HEK293 (cell line): ENCODE measurements at regions not wholly inside any gene's neighbourhood (a gene's known extent, or its start where the extent isn't known, plus 50 kb on each side); places are given as distances from the start of the nearest gene placed in this dataset.

ENCODE experiments used
- CTCF ChIA-PET: fragments of 350-600 bp; formaldehyde crosslinking; extraction: SDS; loops from one replicate; lab custom pipeline; 2021; ENCODE audit warnings: antibody characterized with exemption; lab: Yijun Ruan, JAX
- POLR2A ChIA-PET: fragments of 300-600 bp; formaldehyde crosslinking; extraction: SDS; loops from one replicate; lab custom pipeline; 2020; ENCODE audit warnings: antibody characterized with exemption, inconsistent platforms; lab: Yijun Ruan, JAX
- H3K27ac ChIP-seq: fragments of 200-500 bp; sonication (Bioruptor generic); 2 replicates; pipeline ENCODE4 v1.5.1; 2014; ENCODE audit warnings: low read depth, low read length, control low read depth, inconsistent platforms; ENCODE audit errors: extremely low read depth
- H3K36me3 ChIP-seq, 2 experiments: fragments of 200-500 bp in 1 of 2; sonication (Bioruptor generic) in 1 of 2; 1 replicate in 1 of 2; 2 replicates in 1 of 2; pipeline ENCODE4 v1.5.1; 2014 to 2017; ENCODE audit warnings: inconsistent platforms in 2 of 2, low read length in 2 of 2; ENCODE audit not compliant: control insufficient read depth in 2 of 2, insufficient read depth in 1 of 2
- H3K4me1 ChIP-seq: fragments of 200-500 bp; sonication (Bioruptor generic); 2 replicates; pipeline ENCODE4 v1.5.1; 2014; ENCODE audit warnings: mild to moderate bottlenecking, low read length, inconsistent platforms; ENCODE audit not compliant: control insufficient read depth, insufficient read depth
- H3K4me3 ChIP-seq: 2 replicates; pipeline ENCODE4 v1.5.1; 2011; ENCODE audit warnings: low read depth, mild to moderate bottlenecking, control low read depth, low read length, moderate library complexity
- H3K9me3 ChIP-seq: fragments of 200-500 bp; sonication (Bioruptor generic); 2 replicates; pipeline ENCODE4 v1.5.1; 2014; ENCODE audit warnings: low read depth, low read length, inconsistent platforms; ENCODE audit not compliant: control insufficient read depth, insufficient read depth
- BCL6B ChIP-seq: fragments of 450-650 bp; formaldehyde crosslinking; IDR thresholded peaks from 2 replicates; pipeline ENCODE4 v1.5.1; 2017; ENCODE audit warnings: missing biosample characterization, missing genetic modification characterization
- ELK4 ChIP-seq: IDR thresholded peaks from 2 replicates; pipeline ENCODE4 v1.6.1; 2011; ENCODE audit warnings: mild to moderate bottlenecking, low read depth, low read length, borderline replicate concordance
- GFI1B ChIP-seq: fragments of 450-650 bp; formaldehyde crosslinking; IDR thresholded peaks from 2 replicates; pipeline ENCODE4 v1.5.1; 2016; ENCODE audit warnings: missing biosample characterization, missing genetic modification characterization
- GLI4 ChIP-seq: fragments of 450-650 bp; formaldehyde crosslinking; IDR thresholded peaks from 2 replicates; pipeline ENCODE4 v1.5.1; 2016; ENCODE audit warnings: missing biosample characterization, missing genetic modification characterization
- MEIS1 ChIP-seq: sonication (generic); formaldehyde crosslinking; IDR thresholded peaks from 2 replicates; pipeline ENCODE4 v1.8.1; 2022; ENCODE audit warnings: missing genetic modification reagents, mild to moderate bottlenecking, borderline replicate concordance
- OVOL3 ChIP-seq: fragments of 450-650 bp; formaldehyde crosslinking; IDR thresholded peaks from 2 replicates; pipeline ENCODE4 v1.5.1; 2016; ENCODE audit warnings: missing biosample characterization, missing genetic modification characterization
- PRDM1 ChIP-seq: fragments of 450-650 bp; formaldehyde crosslinking; IDR thresholded peaks from 2 replicates; pipeline ENCODE4; 2016; ENCODE audit warnings: missing biosample characterization, missing genetic modification characterization
- PRDM6 ChIP-seq: fragments of 450-650 bp; formaldehyde crosslinking; IDR thresholded peaks from 2 replicates; pipeline ENCODE4 v1.5.1; 2017; ENCODE audit warnings: missing biosample characterization, missing genetic modification characterization
- ZBTB21 ChIP-seq: fragments of 450-650 bp; formaldehyde crosslinking; IDR thresholded peaks from 2 replicates; pipeline ENCODE4 v1.5.1; 2017; ENCODE audit warnings: missing biosample characterization, missing genetic modification characterization
- ZFHX2 ChIP-seq: fragments of 450-650 bp; formaldehyde crosslinking; conservative IDR thresholded peaks from 2 replicates; pipeline ENCODE4 v1.5.1; 2016; ENCODE audit warnings: missing biosample characterization, missing genetic modification characterization
- ZNF10 ChIP-seq: fragments of 450-650 bp; formaldehyde crosslinking; IDR thresholded peaks from 2 replicates; pipeline ENCODE4 v1.5.1; 2017; ENCODE audit warnings: missing biosample characterization, missing genetic modification characterization
- ZNF112 ChIP-seq: fragments of 450-650 bp; formaldehyde crosslinking; IDR thresholded peaks from 2 replicates; pipeline ENCODE4 v1.5.0; 2017; ENCODE audit warnings: missing biosample characterization, missing genetic modification characterization
- ZNF146 ChIP-seq: fragments of 450-650 bp; formaldehyde crosslinking; IDR thresholded peaks from 2 replicates; pipeline ENCODE4 v1.5.1; 2016; ENCODE audit warnings: missing biosample characterization, missing genetic modification characterization
- ZNF16 ChIP-seq: fragments of 450-650 bp; formaldehyde crosslinking; IDR thresholded peaks from 2 replicates; pipeline ENCODE4 v1.5.1; 2016; ENCODE audit warnings: low read depth, missing biosample characterization, missing genetic modification characterization
- ZNF2 ChIP-seq: fragments of 450-650 bp; formaldehyde crosslinking; IDR thresholded peaks from 2 replicates; pipeline ENCODE4 v1.5.1; 2016; ENCODE audit warnings: missing biosample characterization, missing genetic modification characterization
- ZNF214 ChIP-seq: fragments of 450-650 bp; formaldehyde crosslinking; IDR thresholded peaks from 2 replicates; pipeline ENCODE4 v1.5.1; 2017; ENCODE audit warnings: missing biosample characterization, mild to moderate bottlenecking, missing genetic modification characterization, borderline replicate concordance
- ZNF350 ChIP-seq: fragments of 450-650 bp; formaldehyde crosslinking; IDR thresholded peaks from 2 replicates; pipeline ENCODE4 v1.5.0; 2017; ENCODE audit warnings: missing biosample characterization, mild to moderate bottlenecking, missing genetic modification characterization
- ZNF48 ChIP-seq: fragments of 450-650 bp; formaldehyde crosslinking; IDR thresholded peaks from 2 replicates; pipeline ENCODE4 v1.5.1; 2016; ENCODE audit warnings: missing biosample characterization, missing genetic modification characterization
- ZNF561 ChIP-seq: fragments of 450-650 bp; IDR thresholded peaks from 2 replicates; pipeline ENCODE4 v1.5.1; 2018; ENCODE audit warnings: missing biosample characterization, missing genetic modification characterization, borderline replicate concordance
- ZNF610 ChIP-seq: fragments of 450-650 bp; formaldehyde crosslinking; IDR thresholded peaks from 2 replicates; pipeline ENCODE4 v1.5.1; 2016; ENCODE audit warnings: missing biosample characterization, missing genetic modification characterization, borderline replicate concordance
- ZNF660 ChIP-seq: fragments of 450-650 bp; IDR thresholded peaks from 2 replicates; pipeline ENCODE4 v1.5.1; 2018; ENCODE audit warnings: missing biosample characterization, mild to moderate bottlenecking, missing genetic modification characterization
- ZNF677 ChIP-seq: fragments of 450-650 bp; IDR thresholded peaks from 2 replicates; pipeline ENCODE4 v1.5.0; 2018; ENCODE audit warnings: missing biosample characterization, mild to moderate bottlenecking, missing genetic modification characterization, moderate library complexity
- ZNF791 ChIP-seq: fragments of 450-650 bp; formaldehyde crosslinking; IDR thresholded peaks from 2 replicates; pipeline ENCODE4 v1.5.1; 2016; ENCODE audit warnings: missing biosample characterization, missing genetic modification characterization
- ZNF837 ChIP-seq: fragments of 450-650 bp; formaldehyde crosslinking; IDR thresholded peaks from 2 replicates; pipeline ENCODE4 v1.5.1; 2016; ENCODE audit warnings: missing biosample characterization, missing genetic modification characterization
- ZSCAN18 ChIP-seq: fragments of 450-650 bp; formaldehyde crosslinking; IDR thresholded peaks from 2 replicates; pipeline ENCODE4 v1.5.1; 2016; ENCODE audit warnings: missing biosample characterization, missing genetic modification characterization

- TF ChIP-seq ZNF791 (tag by site-specific recombination) = no peak
- no peak for TF ChIP-seq ZNF610 (tag by site-specific recombination)
- TF ChIP-seq MEIS1 = no peak
- TF ChIP-seq ZNF350 = no peak
- no peak for TF ChIP-seq ZNF2 (tag by site-specific recombination)
Observed at GRCh38 chrX:4181782-4182407, 468.4 kb upstream of the PRKX start (continued).

GRCh38 chrX:4179031-4179430 lies 465.6 kb upstream of the PRKX start:
- H3K4me3 ChIP-seq = no peak overlapping the region
- ChIA-PET CTCF (interaction anchor here (0.6 kb wide), 1 partner anchor 39 kb away, joined by 3 read pairs; no protein-coding TSS in a partner anchor), POLR2A (no interaction called here)
- H3K27ac ChIP-seq = no peak overlapping the region
- no peaks in the 10 kb centered on the region for H3K9me3 ChIP-seq
- no peaks in the 10 kb centered on the region for H3K4me1 ChIP-seq
- TF ChIP-seq ZNF16 (tag by site-specific recombination) (no peak), ZNF112 (no peak), ZSCAN18 (tag by site-specific recombination) (no peak), ZNF837 (tag by site-specific recombination) (no peak), BCL6B (tag by site-specific recombination) (no peak), ZBTB21 (no peak), ZNF10 (tag by site-specific recombination) (no peak), ZNF214 (no peak), ELK4 (no peak), PRDM1 (tag by site-specific recombination) (no peak), ZNF561 (no peak), ZFHX2 (no peak), ZNF146 (tag by site-specific recombination) (no peak), GFI1B (no peak), OVOL3 (no peak), ZNF48 (no peak), ZNF677 (tag by site-specific recombination) (no peak), PRDM6 (tag by site-specific recombination) (no peak), GLI4 (tag by site-specific recombination) (no peak), ZNF660 (tag by site-specific recombination) (no peak)
- H3K36me3 ChIP-seq = no peaks in the 10 kb centered on the region
